ENCODE measurements at regions not wholly inside any gene's neighbourhood (a gene's known extent, or its start where the extent isn't known, plus 50 kb on each side); places are given as distances from the start of the nearest gene placed in this dataset.

DNA sequence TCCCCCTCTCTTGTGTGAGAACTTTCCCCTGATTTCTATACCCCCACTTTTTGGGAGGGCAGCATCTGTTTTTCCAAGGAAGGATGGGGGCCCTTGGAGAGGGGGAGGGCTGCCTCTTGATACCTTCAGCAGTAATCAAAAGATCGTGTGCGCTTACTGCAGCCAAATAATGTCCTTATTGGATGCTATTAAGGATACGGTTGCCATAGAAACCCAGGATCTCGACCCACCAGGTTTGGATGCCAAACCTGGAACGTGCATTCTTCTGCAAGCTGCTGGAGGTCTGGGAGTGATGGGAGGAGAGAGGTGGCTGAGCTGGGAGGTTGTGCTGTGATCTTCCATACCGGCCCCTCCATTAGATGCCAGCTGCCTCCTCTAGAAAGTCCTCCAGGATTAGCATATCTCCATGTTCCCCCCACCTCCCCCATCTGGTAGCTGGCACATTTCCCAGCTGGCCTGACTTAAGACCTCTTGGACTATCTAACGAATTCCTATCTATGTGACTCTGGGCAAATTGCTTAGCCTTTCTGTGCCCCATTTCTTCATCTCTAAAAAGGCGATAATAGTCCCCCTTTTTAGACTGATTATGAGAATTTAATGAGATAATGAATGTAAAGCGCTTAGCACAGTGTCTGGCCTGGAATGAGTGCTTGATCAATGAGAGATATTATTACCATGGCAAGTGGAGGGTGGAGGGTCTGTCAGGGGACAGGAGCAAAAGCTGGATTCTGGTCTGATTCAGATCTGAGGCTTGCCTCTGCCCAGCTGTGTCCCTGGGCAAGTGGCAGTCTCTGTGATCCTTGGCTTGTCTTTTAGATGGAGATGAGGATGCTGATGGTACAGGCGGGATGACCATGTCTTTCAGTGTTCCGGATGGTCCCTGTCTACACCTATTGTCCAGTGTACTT is 78.5 kb upstream of the PCBD1 start:
- TF ChIP-seq CTCF (conservative IDR thresholded peaks at IDR 0.05; ENCODE audit: low read length) = no peak
- TF ChIP-seq EZH2phosphoT487 (IDR thresholded peaks at IDR 0.05; ENCODE audit: borderline replicate concordance) = no peak

All from Loucy (cell line).